Activated naive CD4-positive, alpha-beta T cell treated with anti-CD3 and anti-CD28 coated beads, Interleukin-2, amount 10 ng/mL, durations not matched to agents 7 days and 5 days (primary cell): ENCODE measurements at regions not wholly inside any gene's neighbourhood (a gene's known extent, or its start where the extent isn't known, plus 50 kb on each side); places are given as distances from the start of the nearest gene placed in this dataset.
"Not testable (repeated sequence)": the region's sequence is repeated elsewhere in the genome, so short reads cannot be mapped to it uniquely, and the experiment has no call there.

Source experiments
- CTCF ChIA-PET: fragments of 350-600 bp; sonication (Branson Sonifier 250); formaldehyde crosslinking; loops from one replicate; lab custom pipeline; 2021; ENCODE audit warnings: antibody characterized with exemption; lab: Charles Lee
- DNase-seq: peaks from one replicate; pipeline ENCODE4 v3.0.0-alpha.2; 2020
- H3K27ac Mint-ChIP-seq: one replicate; pipeline ENCODE4 v1.8.0; 2021; ENCODE audit warnings: mild to moderate bottlenecking, moderate library complexity, mixed read lengths
- H3K27me3 Mint-ChIP-seq: one replicate; pipeline ENCODE4 v1.8.0; 2021; ENCODE audit warnings: mild to moderate bottlenecking, mixed read lengths
- H3K36me3 Mint-ChIP-seq: one replicate; pipeline ENCODE4 v1.8.0; 2021; ENCODE audit warnings: mixed read lengths
- H3K4me1 Mint-ChIP-seq: one replicate; pipeline ENCODE4 v1.8.0; 2021; ENCODE audit warnings: mixed read lengths
- H3K4me3 Mint-ChIP-seq: one replicate; pipeline ENCODE4 v1.8.0; 2021; ENCODE audit warnings: mild to moderate bottlenecking, moderate library complexity, mixed read lengths
- H3K9me3 Mint-ChIP-seq: one replicate; pipeline ENCODE4 v1.8.0; 2021; ENCODE audit warnings: mixed read lengths

DNA sequence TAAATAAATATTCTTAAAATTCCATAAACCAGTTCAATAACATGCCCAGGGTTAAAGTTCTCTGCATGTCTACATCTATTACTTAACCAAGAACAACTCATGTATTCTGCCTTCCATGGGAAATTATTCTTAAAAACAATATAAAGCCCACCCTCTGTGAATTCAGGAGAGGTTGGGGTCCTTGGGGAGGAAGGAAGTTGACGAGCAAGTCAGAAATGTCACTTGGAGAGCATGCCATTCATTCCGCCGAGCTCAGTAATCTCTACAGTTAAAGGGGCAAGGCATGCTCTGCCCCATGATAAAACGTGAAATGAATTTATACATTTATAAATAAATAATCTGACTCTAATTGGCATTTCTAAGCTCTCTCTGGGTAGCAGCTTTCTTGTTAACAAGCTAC is 405.1 kb downstream of the TOX3 start:
- no peak for DNase-seq
- Mint-ChIP-seq H3K4me1 (no peaks in the 10 kb centered on the region), H3K27me3 (no peaks in the 10 kb centered on the region), H3K9me3 (peaks cover 9% of the 10 kb centered on the region), H3K36me3 (no peaks in the 10 kb centered on the region), H3K27ac (no peak overlapping the region), H3K4me3 (no peak overlapping the region)
- CTCF ChIA-PET: no interaction called here

DNA sequence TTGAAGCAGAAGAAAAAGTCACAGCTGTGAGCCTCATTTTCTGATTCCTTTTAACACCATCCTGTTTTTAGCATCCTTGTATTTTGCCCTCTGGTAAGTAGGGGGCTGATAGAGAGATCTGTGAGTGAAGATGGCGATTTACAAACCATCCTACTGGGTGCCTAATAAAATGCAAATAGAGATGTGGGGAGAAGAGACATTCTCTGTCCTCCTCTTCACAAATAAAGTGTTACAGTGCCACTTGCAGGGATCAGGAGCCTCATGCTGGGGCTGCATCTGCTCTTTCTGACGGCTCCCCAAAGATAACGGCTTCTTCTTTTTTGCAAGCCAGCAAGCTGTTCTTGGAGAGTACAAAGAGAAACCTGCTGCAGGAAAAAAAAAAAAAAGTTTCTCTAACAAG is 418.6 kb downstream of the TOX3 start:
- no peak for DNase-seq
- CTCF ChIA-PET: no interaction called here
- no peaks in the 10 kb centered on the region for H3K4me1 Mint-ChIP-seq
- H3K36me3 Mint-ChIP-seq: no peaks in the 10 kb centered on the region
- H3K27me3 Mint-ChIP-seq: no peaks in the 10 kb centered on the region
- no peak overlapping the region for H3K4me3 Mint-ChIP-seq
- peaks cover under 1% of the 10 kb centered on the region for H3K9me3 Mint-ChIP-seq
- no peak overlapping the region for H3K27ac Mint-ChIP-seq

DNA sequence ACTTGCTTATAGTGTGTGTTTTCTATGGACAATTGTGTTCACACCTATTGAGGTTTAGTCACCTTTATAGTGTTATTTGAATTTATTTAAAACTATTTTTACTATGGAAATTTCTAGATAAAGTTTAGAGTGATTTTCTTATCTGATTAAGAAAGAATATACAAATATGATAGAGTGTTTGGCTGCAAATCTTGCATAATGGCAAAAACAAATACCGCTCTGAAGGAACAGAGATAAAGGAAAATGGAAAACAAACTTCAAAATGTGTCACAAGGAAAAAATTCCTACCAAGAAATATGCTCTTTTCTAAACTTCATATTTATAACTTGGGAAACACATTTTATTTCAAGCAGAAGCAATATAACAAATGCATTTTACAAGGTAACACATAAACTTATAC is 423.1 kb downstream of the TOX3 start:
- Mint-ChIP-seq H3K27me3 (no peaks in the 10 kb centered on the region), H3K4me1 (no peaks in the 10 kb centered on the region), H3K4me3 (no peak overlapping the region), H3K9me3 (peaks cover 9% of the 10 kb centered on the region), H3K36me3 (no peaks in the 10 kb centered on the region), H3K27ac (no peak overlapping the region)
- CTCF ChIA-PET: no interaction called here
- DNase-seq: no peak

DNA sequence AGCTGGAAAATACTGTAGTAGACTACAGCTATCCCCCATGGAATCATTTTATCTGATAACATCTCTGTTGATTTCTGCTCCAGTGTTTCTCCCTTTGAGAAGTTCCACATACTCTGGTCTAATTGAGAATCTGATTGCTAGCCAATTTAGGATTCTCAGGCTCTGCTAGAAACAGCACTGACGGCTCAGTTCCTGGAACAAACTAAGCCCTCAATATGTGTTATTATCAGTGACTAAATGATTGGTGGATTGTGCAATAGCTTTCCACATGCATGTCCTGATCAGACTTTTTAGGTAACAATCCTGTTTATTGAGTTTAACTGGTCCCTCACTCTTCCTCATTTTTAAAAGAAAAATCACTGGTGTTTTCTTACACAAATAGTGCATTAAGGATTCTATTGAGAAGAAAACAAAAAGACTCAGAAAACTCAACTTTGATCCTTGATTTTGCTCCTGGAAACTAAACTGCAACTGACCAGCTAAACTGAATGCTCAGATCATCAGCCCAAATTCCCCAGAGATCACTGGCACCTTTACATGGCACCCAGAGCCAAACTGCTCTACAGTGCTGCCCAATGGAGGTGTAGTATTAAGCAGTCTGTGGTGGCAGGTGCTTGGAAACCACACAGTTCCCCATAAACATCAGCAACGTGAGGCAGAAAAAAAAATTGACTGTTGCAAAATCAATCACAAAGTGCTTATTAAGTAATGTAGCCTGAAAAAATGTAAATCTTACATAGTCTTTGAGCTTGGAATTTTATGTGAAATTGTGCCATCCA is 423.7 kb downstream of the TOX3 start:
- no peaks in the 10 kb centered on the region for H3K27me3 Mint-ChIP-seq
- peaks cover 9% of the 10 kb centered on the region for H3K9me3 Mint-ChIP-seq
- H3K4me3 Mint-ChIP-seq: no peak overlapping the region
- no peaks in the 10 kb centered on the region for H3K36me3 Mint-ChIP-seq
- DNase-seq: no peak
- H3K27ac Mint-ChIP-seq: no peak overlapping the region
- H3K4me1 Mint-ChIP-seq: no peaks in the 10 kb centered on the region
- CTCF ChIA-PET: no interaction called here

DNA sequence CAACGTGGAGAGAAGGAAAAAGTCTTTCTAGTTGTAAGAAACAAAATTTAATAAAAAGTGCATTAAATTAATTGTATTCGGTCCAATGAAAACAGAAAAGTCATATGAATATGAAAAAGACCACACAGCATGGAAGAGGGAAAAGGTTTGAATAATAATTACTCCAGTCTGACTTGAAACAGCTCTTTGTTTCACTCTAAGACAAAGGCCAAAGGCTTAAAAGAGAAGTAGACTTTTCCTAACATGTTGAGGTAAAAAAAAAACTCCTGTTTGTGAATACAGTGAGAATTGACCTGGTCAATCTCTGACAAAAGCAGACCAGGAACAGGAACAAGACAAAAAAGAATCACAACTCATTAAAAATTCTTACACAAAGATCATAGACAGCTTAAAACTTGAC is 429.8 kb downstream of the TOX3 start:
- H3K27me3 Mint-ChIP-seq: no peaks in the 10 kb centered on the region

DNA sequence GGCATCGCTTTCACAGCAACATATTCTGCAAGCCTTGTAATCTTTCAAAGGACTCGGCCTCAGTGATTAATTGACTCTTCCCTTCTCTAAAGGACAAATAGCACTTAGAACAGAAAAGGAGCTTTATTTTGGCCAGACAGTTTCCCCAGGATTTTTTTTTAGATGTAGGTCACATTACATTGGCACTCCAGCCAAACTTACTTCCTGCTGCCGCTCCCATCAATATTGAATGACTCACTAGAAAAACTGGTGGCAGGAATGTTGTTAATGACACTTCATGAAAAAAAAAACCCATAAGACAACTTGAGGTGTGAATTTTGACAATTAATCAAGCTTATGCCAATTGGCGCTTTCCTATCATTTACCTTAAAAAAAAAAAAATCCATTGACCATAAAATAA is 432.6 kb downstream of the TOX3 start:
- Mint-ChIP-seq H3K27ac (no peak overlapping the region), H3K9me3 (peaks cover 11% of the 10 kb centered on the region), H3K4me3 (no peak overlapping the region), H3K36me3 (no peaks in the 10 kb centered on the region), H3K27me3 (no peaks in the 10 kb centered on the region), H3K4me1 (no peaks in the 10 kb centered on the region)
- CTCF ChIA-PET: no interaction called here
- no peak for DNase-seq

More for the DNA sequence above, 429.8 kb downstream of the TOX3 start:
- Mint-ChIP-seq H3K27ac (no peak overlapping the region), H3K36me3 (no peaks in the 10 kb centered on the region), H3K4me1 (no peaks in the 10 kb centered on the region), H3K9me3 (peaks cover 16% of the 10 kb centered on the region), H3K4me3 (no peak overlapping the region)
- no peak for DNase-seq
- CTCF ChIA-PET: no interaction called here

DNA sequence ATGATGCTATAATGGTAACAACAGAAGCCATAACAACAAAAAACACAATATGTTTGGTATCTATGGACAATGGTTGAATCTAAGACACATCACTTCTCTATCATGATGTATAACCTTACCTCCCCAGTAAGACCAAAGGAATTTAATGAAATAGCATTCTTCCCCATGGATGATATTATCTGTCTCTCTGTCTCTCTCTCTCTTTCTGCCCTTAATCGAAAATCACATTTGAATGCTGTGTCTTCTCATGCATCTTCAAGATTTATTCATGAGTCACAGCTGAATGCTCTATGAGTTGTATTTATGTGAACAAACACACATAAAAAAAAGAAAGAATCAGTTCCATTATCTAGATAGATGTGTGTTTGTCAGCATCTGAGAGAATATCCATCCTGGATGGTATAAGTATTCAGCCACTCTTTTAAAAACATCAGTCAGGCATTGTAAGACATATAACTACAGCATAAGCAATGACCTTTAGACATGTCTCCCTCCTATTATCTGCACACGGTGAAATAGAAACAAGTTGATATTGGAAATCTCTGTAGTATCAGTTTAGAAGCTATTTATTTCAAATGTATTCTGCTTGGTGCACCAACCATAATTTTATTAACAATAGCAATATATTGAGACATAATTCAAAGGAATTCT is 433.3 kb downstream of the TOX3 start:
- Mint-ChIP-seq H3K36me3 (no peaks in the 10 kb centered on the region), H3K9me3 (peaks cover 7% of the 10 kb centered on the region), H3K27me3 (no peaks in the 10 kb centered on the region)

DNA sequence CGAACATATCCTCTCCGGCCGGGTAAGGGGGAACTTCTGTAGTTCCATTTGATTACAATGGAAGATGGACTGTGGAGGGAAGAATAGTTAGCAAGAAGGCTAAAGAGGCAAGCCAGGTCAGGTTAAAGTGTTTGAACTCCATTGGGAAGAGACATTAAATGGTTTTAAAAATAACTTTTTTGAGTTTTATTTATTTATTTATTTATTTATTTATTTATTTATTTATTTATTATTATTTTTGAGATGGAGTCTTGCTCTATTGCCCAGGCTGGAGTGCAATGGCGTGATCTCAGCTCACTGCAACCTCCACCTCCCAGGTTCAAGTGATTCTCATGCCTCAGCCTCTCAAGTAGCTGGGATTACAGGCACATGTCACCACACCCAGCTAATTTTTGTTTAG is 441.9 kb downstream of the TOX3 start:
- H3K9me3 Mint-ChIP-seq, H3K27me3 Mint-ChIP-seq, H3K4me3 Mint-ChIP-seq, H3K27ac Mint-ChIP-seq, CTCF ChIA-PET, H3K36me3 Mint-ChIP-seq, DNase-seq, H3K4me1 Mint-ChIP-seq: not testable (repeated sequence)

More for the DNA sequence above, 433.3 kb downstream of the TOX3 start:
- CTCF ChIA-PET: no interaction called here
- Mint-ChIP-seq H3K27ac (no peak overlapping the region), H3K4me1 (no peaks in the 10 kb centered on the region), H3K4me3 (no peak overlapping the region)
- no peak for DNase-seq

DNA sequence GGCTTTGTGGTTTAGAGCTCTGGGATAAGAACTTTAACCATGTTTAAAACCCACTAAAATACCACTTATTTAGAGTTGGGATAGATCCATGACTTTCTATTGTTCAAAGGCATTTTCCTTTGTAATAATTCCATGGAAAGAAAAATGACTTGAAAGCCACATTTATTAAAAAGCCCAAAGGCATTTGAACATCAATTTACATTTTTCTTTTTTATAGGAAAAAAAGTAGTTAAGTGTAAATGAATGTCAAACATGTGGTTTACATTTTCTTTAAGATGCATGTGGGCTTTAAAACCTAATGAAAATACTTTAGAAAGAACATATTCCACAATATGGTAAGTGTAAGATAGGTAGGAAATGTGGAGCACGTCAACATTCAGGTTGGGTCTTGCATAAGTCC is 443.2 kb downstream of the TOX3 start:
- no peak overlapping the region for H3K27ac Mint-ChIP-seq
- no peaks in the 10 kb centered on the region for H3K36me3 Mint-ChIP-seq
- peaks cover 9% of the 10 kb centered on the region for H3K9me3 Mint-ChIP-seq
- no peaks in the 10 kb centered on the region for H3K4me1 Mint-ChIP-seq
- no peak for DNase-seq
- H3K27me3 Mint-ChIP-seq: no peaks in the 10 kb centered on the region
- H3K4me3 Mint-ChIP-seq: no peak overlapping the region
- CTCF ChIA-PET: no interaction called here

DNA sequence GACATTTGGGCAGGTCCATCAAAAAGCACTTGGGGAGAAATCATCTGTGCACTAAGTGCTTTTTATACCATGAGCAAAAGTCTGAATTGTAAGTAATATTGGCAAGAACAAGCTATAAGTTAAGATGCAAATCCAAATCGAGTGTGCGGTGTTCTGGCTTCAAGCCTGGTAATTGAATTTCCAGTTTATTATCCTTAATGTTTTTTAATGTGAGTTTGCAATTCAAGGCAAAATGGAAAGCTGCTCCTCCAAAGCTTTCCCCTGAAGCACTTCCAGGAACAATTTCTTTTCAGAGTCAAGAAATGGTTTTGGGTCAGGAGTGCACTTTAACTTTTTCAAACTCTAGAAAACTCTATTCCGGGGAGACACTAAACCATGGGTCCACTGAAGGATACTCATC is 445.7 kb downstream of the TOX3 start:
- no peaks in the 10 kb centered on the region for H3K36me3 Mint-ChIP-seq
- CTCF ChIA-PET: no interaction called here
- DNase-seq: no peak
- no peaks in the 10 kb centered on the region for H3K4me1 Mint-ChIP-seq
- no peaks in the 10 kb centered on the region for H3K27me3 Mint-ChIP-seq
- no peak overlapping the region for H3K27ac Mint-ChIP-seq
- H3K4me3 Mint-ChIP-seq: no peak overlapping the region
- H3K9me3 Mint-ChIP-seq: peaks cover 6% of the 10 kb centered on the region

DNA sequence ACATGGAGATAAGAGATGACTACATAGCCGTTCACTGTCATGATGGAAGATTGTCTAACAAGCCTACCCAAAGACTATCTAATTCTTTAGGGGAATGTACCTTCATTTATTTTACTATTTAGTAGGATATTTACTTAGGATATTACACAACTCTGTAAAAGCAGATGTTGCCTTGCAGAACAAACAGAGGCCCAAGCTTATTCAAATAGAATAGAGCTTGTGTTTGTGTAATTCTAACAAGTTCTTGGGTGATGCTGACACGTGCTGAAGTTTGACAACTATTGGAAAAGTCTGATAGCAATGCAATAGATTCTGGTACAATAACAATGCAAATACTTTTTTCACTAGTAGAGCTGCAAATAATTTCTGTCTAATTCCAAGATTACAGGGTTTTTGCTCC is 447.6 kb downstream of the TOX3 start:
- Mint-ChIP-seq H3K27me3 (no peaks in the 10 kb centered on the region), H3K27ac (no peak overlapping the region), H3K4me3 (no peak overlapping the region), H3K36me3 (no peaks in the 10 kb centered on the region), H3K4me1 (no peaks in the 10 kb centered on the region), H3K9me3 (peaks cover 6% of the 10 kb centered on the region)
- DNase-seq: no peak
- CTCF ChIA-PET: no interaction called here

DNA sequence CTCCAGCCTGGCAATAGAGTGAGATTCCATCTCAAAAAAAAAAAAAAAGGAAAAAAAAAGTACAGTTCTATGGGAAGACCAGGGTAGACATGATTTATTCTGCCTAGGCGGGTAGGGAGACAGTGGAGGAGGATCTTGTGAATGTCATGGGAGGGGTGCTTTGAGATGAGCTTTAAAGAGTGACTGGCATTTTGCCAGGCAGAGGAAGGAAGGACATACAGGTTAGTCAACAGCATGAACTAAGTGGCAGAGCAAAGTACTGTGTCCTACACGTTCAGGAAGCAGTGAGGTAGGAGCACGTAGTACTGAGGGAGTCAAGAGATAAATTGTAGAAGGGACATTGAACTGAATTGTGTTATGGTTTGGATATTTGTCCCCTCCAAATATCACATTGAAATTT is 451.5 kb downstream of the TOX3 start:
- no peak for DNase-seq
- Mint-ChIP-seq H3K36me3 (no peaks in the 10 kb centered on the region), H3K27me3 (no peaks in the 10 kb centered on the region), H3K27ac (no peak overlapping the region), H3K4me3 (no peak overlapping the region), H3K4me1 (no peaks in the 10 kb centered on the region), H3K9me3 (no peaks in the 10 kb centered on the region)
- CTCF ChIA-PET: no interaction called here

DNA sequence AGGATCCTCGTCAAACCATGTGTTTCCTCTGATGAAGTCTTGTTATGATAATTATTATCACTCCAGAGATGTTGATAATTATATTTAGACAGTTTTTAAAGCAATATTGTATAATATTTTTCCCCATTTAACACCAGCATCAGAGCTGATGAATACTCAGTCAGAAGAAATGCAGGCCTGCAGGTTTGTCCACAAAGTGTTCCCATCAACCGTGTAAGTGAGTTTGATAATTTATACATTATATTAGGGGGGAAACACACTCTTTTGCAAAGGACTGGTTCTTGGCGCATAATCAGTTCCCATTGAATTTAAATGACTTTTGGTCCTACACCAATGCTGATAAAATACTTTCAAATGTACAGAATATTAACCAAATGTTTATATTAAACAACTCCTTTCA is 454.8 kb downstream of the TOX3 start:
- Mint-ChIP-seq H3K27me3 (no peaks in the 10 kb centered on the region), H3K27ac (no peak overlapping the region), H3K36me3 (no peaks in the 10 kb centered on the region), H3K4me1 (no peaks in the 10 kb centered on the region), H3K4me3 (no peak overlapping the region), H3K9me3 (no peaks in the 10 kb centered on the region)
- DNase-seq: no peak
- CTCF ChIA-PET: no interaction called here

DNA sequence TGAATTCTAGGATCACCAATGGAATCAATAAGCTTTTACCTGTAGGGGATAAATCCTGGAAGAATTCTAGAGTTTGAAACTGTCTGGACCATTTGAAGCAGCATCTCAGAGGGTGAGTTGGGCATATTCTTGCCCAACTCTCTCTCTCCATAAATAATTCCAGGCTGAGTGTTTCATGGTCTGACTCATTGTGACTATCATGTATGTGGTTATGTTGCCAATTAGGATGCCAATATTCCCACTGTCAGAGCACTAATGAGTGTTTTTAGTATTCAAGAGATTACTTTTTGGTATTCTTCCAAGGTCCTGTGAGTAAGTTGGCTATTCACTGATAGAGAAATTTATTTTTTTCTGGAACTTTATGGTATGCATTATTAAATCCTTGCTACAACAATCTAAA is 456.9 kb downstream of the TOX3 start:
- Mint-ChIP-seq H3K4me1 (no peaks in the 10 kb centered on the region), H3K27me3 (no peaks in the 10 kb centered on the region), H3K27ac (no peak overlapping the region), H3K9me3 (no peaks in the 10 kb centered on the region), H3K36me3 (no peaks in the 10 kb centered on the region), H3K4me3 (no peak overlapping the region)
- CTCF ChIA-PET: no interaction called here
- DNase-seq: no peak

DNA sequence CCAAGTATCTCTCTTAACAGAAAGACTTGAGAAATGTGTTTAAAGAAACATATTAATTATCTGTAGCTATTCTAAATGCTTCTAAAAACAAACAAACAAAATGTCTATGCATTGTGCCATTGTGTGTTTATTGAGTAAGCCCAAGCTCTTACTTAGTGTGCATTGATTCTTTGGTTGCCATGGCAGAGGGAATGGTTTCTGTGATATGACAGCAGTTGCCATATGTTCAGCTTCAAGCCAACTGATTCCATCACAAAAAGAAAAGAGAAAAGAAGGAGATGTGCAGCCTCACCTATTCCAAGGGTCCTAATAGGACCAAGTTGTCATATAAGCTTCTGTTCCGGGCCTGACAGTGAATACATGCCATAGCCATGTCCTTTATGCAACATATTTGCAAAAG is 457.5 kb downstream of the TOX3 start:
- H3K27me3 Mint-ChIP-seq: no peaks in the 10 kb centered on the region
- no peak overlapping the region for H3K27ac Mint-ChIP-seq
- H3K36me3 Mint-ChIP-seq: no peaks in the 10 kb centered on the region
- no peaks in the 10 kb centered on the region for H3K4me1 Mint-ChIP-seq
- no peak overlapping the region for H3K4me3 Mint-ChIP-seq
- CTCF ChIA-PET: no interaction called here
- H3K9me3 Mint-ChIP-seq: no peaks in the 10 kb centered on the region
- no peak for DNase-seq
